GM23338 (cell line): ENCODE measurements at regions not wholly inside any gene's neighbourhood (a gene's known extent, or its start where the extent isn't known, plus 50 kb on each side); places are given as distances from the start of the nearest gene placed in this dataset.

Experiments used
- ATAC-seq: fragments of 200-7000 bp; cut with Tn5 transposase; 3 replicates; pipeline ENCODE4 v1.9.1; 2020
- DNase-seq: peaks from one replicate; pipeline ENCODE4 v3.0.0-alpha.2; 2015; ENCODE audit warnings: low spot score
- H2AFZ ChIP-seq: fragments of 200-600 bp; sonication (generic); 2 replicates; pipeline ENCODE4 v1.8.0; 2016; ENCODE audit warnings: antibody characterized with exemption, mild to moderate bottlenecking, moderate library complexity
- H3F3A ChIP-seq: fragments of 200-600 bp; sonication (generic); replicated peaks from 2 replicates; pipeline ENCODE4 v1.8.0; 2017; ENCODE audit warnings: antibody characterized with exemption, mixed run types, low read depth
- H3K27ac ChIP-seq: fragments of 200-600 bp; sonication (generic); 2 replicates; pipeline ENCODE4 v1.6.1; 2016; ENCODE audit warnings: low read depth
- H3K27me3 ChIP-seq: fragments of 200-600 bp; sonication (generic); 2 replicates; pipeline ENCODE4 v1.8.0; 2016; ENCODE audit warnings: mild to moderate bottlenecking, mixed run types, moderate library complexity; ENCODE audit not compliant: insufficient read depth
- H3K36me3 ChIP-seq: fragments of 200-600 bp; sonication (generic); 2 replicates; pipeline ENCODE4 v1.8.0; 2016; ENCODE audit warnings: mild to moderate bottlenecking; ENCODE audit not compliant: insufficient read depth
- H3K4me1 ChIP-seq: fragments of 200-600 bp; sonication (generic); 2 replicates; pipeline ENCODE4 v1.8.0; 2016; ENCODE audit warnings: mild to moderate bottlenecking, moderate library complexity; ENCODE audit not compliant: insufficient read depth
- H3K4me2 ChIP-seq: fragments of 200-600 bp; sonication (generic); 2 replicates; pipeline ENCODE4 v1.7.1; 2017; ENCODE audit warnings: mixed run types
- H3K4me3 ChIP-seq: fragments of 200-600 bp; sonication (generic); 2 replicates; pipeline ENCODE4 v1.6.1; 2016; ENCODE audit warnings: mixed run types
- H3K79me2 ChIP-seq: fragments of 200-600 bp; sonication (generic); replicated peaks from 2 replicates; pipeline ENCODE4 v1.8.0; 2017; ENCODE audit warnings: mild to moderate bottlenecking; ENCODE audit not compliant: insufficient read depth
- H3K9me2 ChIP-seq: fragments of 200-600 bp; sonication (generic); 2 replicates; pipeline ENCODE4 v1.8.0; 2017; ENCODE audit not compliant: insufficient read depth
- H4K20me1 ChIP-seq: fragments of 200-600 bp; sonication (generic); replicated peaks from 2 replicates; pipeline ENCODE4 v1.8.0; 2017; ENCODE audit warnings: mild to moderate bottlenecking; ENCODE audit not compliant: insufficient read depth
- H3K27ac Mint-ChIP-seq: 2 replicates; pipeline ENCODE4 v1.8.0; 2020; ENCODE audit warnings: inconsistent platforms, mild to moderate bottlenecking, moderate library complexity, mixed read lengths
- H3K27me3 Mint-ChIP-seq: 3 replicates; pipeline ENCODE4 v1.8.0; 2022; ENCODE audit warnings: low read depth, mild to moderate bottlenecking, moderate library complexity, mixed read lengths, inconsistent platforms; ENCODE audit not compliant: insufficient read depth, poor library complexity
- H3K36me3 Mint-ChIP-seq: 3 replicates; pipeline ENCODE4 v1.8.0; 2021; ENCODE audit warnings: low read depth, mild to moderate bottlenecking, inconsistent platforms, moderate library complexity, mixed read lengths
- H3K4me1 Mint-ChIP-seq: 3 replicates; pipeline ENCODE4 v1.8.0; 2020; ENCODE audit warnings: mild to moderate bottlenecking, inconsistent platforms, mixed read lengths
- H3K4me3 Mint-ChIP-seq: 3 replicates; pipeline ENCODE4 v1.8.0; 2021; ENCODE audit warnings: moderate library complexity, mild to moderate bottlenecking, inconsistent platforms, mixed read lengths
- H3K9me3 Mint-ChIP-seq: 3 replicates; pipeline ENCODE4 v1.8.0; 2020; ENCODE audit warnings: moderate library complexity, mild to moderate bottlenecking, inconsistent platforms, mixed read lengths
- CREB1 ChIP-seq: fragments of 250-450 bp; sonication (Bioruptor Pico); IDR thresholded peaks from 2 replicates; pipeline ENCODE4 v1.5.0; 2020; ENCODE audit warnings: low read depth, mild to moderate bottlenecking, moderate library complexity
- CTCF ChIP-seq, 2 experiments: fragments of 200-600 bp in 1 of 2; sonication (generic) in 1 of 2; conservative IDR thresholded peaks; 2 replicates each; pipeline versions ENCODE4 v1.5.1 to v1.6.1; 2016 to 2017; ENCODE audit warnings: antibody characterized with exemption in 2 of 2, low read depth in 2 of 2, mild to moderate bottlenecking in 2 of 2, moderate library complexity in 1 of 2
- ETS1 ChIP-seq: IDR thresholded peaks from 2 replicates; pipeline ENCODE4 v1.6.1; 2016; ENCODE audit warnings: antibody characterized with exemption
- EZH2 ChIP-seq: fragments of 200-600 bp; sonication (generic); IDR thresholded peaks from one replicate; pipeline ENCODE4 v1.8.0; 2017; ENCODE audit warnings: antibody characterized with exemption, mild to moderate bottlenecking, low read depth; ENCODE audit not compliant: unreplicated experiment
- EZH2phosphoT487 ChIP-seq: fragments of 200-600 bp; sonication (generic); IDR thresholded peaks from one replicate; pipeline ENCODE4 v1.8.1; 2018; ENCODE audit warnings: antibody characterized with exemption; ENCODE audit not compliant: unreplicated experiment
- JUNB ChIP-seq: IDR thresholded peaks from one replicate; pipeline ENCODE4 v1.6.1; 2016; ENCODE audit warnings: antibody characterized with exemption; ENCODE audit not compliant: unreplicated experiment
- NANOG ChIP-seq: IDR thresholded peaks from 2 replicates; pipeline ENCODE4 v1.6.1; 2016; ENCODE audit warnings: antibody characterized with exemption, borderline replicate concordance
- POLR2AphosphoS5 ChIP-seq: IDR thresholded peaks from 2 replicates; pipeline ENCODE4 v1.6.1; 2016; ENCODE audit warnings: antibody characterized with exemption, low read depth
- REST ChIP-seq: IDR thresholded peaks from one replicate; pipeline ENCODE4 v1.6.1; 2018; ENCODE audit warnings: antibody characterized with exemption; ENCODE audit not compliant: unreplicated experiment
- STAT1 ChIP-seq: IDR thresholded peaks from one replicate; pipeline ENCODE4 v1.6.1; 2016; ENCODE audit warnings: antibody characterized with exemption; ENCODE audit not compliant: unreplicated experiment
- ZNF114 ChIP-seq: fragments of 250-450 bp; sonication (Bioruptor Pico); IDR thresholded peaks from 2 replicates; pipeline ENCODE4 v1.5.0; 2020; ENCODE audit warnings: mild to moderate bottlenecking, moderate library complexity
- ZNF331 ChIP-seq: fragments of 250-450 bp; sonication (Bioruptor Pico); IDR thresholded peaks from 2 replicates; pipeline ENCODE4 v1.5.0; 2020; ENCODE audit warnings: low read depth, mild to moderate bottlenecking, moderate library complexity
- ZNF462 ChIP-seq: fragments of 250-450 bp; sonication (Bioruptor Pico); IDR thresholded peaks from 2 replicates; pipeline ENCODE4 v1.5.0; 2020; ENCODE audit warnings: mild to moderate bottlenecking, moderate library complexity

- Mint-ChIP-seq H3K4me1 (no peaks in the 10 kb centered on the region; the same call in 2 of the 3 replicates), H3K9me3 (peaks cover 32% of the 10 kb centered on the region), H3K36me3 (peaks cover 23% of the 10 kb centered on the region), H3K27me3 (no peaks in the 10 kb centered on the region), H3K27ac (no peak overlapping the region), H3K4me3 (no peak overlapping the region)
- H3K27ac ChIP-seq = no peak overlapping the region
- H3K36me3 ChIP-seq = peaks cover 5% of the 10 kb centered on the region; the same call in 1 of the 2 replicates
- DNase-seq = no peak
- no peaks in the 10 kb centered on the region for H4K20me1 ChIP-seq
- no peaks in the 10 kb centered on the region for H3F3A ChIP-seq
- H3K9me2 ChIP-seq = no peaks in the 10 kb centered on the region
- H3K79me2 ChIP-seq = no peaks in the 10 kb centered on the region
- H3K4me2 ChIP-seq = no peak overlapping the region
- H3K4me3 ChIP-seq = no peak overlapping the region
- TF ChIP-seq ZNF114 (CRISPR knock-in tag) = no peak
- no peak for TF ChIP-seq ETS1
- no peak for TF ChIP-seq ZNF331 (CRISPR knock-in tag)
- TF ChIP-seq ZNF462 = no peak
- no peak for TF ChIP-seq CTCF (conservative IDR thresholded peaks at IDR 0.05; ENCODE audit: low read depth in 2 of 2)
- TF ChIP-seq STAT1 = no peak
- TF ChIP-seq EZH2 = no peak
- TF ChIP-seq CREB1 = no peak
- TF ChIP-seq NANOG = no peak
- no peak for TF ChIP-seq JUNB
- no peak for TF ChIP-seq POLR2AphosphoS5
- TF ChIP-seq REST = no peak
- TF ChIP-seq EZH2phosphoT487 = no peak
- H2AFZ ChIP-seq = no peak overlapping the region
- no peaks in the 10 kb centered on the region for H3K27me3 ChIP-seq
- ATAC-seq = no peak
- no peaks in the 10 kb centered on the region for H3K4me1 ChIP-seq
Measured at GRCh38 chr5:86465052-86465838, 152.5 kb upstream of the COX7C start.
